ENCODE measurements at regions not wholly inside any gene's neighbourhood (a gene's known extent, or its start where the extent isn't known, plus 50 kb on each side); places are given as distances from the start of the nearest gene placed in this dataset.
"Not testable (repeated sequence)": the region's sequence is repeated elsewhere in the genome, so short reads cannot be mapped to it uniquely, and the experiment has no call there.

DNA sequence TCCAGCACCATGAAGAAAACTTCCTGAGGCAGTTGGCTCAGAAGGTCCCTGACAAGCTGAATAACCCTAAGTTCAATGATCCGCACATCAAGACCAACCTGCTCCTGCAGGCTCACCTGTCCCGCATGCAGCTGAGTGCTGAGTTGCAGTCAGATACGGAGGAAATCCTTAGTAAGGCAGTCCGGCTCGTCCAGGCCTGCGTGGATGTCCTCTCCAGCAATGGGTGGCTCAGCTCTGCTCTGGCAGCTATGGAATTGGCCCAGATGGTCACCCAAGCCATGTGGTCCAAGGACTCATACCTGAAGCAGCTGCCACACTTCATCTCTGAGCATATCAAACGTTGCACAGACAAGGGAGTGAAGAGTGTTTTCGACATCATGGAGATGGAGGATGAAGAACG lies 88.4 kb upstream of the SMURF2 start:
- no peak for DNase-seq
- TF ChIP-seq, protein P1, sequence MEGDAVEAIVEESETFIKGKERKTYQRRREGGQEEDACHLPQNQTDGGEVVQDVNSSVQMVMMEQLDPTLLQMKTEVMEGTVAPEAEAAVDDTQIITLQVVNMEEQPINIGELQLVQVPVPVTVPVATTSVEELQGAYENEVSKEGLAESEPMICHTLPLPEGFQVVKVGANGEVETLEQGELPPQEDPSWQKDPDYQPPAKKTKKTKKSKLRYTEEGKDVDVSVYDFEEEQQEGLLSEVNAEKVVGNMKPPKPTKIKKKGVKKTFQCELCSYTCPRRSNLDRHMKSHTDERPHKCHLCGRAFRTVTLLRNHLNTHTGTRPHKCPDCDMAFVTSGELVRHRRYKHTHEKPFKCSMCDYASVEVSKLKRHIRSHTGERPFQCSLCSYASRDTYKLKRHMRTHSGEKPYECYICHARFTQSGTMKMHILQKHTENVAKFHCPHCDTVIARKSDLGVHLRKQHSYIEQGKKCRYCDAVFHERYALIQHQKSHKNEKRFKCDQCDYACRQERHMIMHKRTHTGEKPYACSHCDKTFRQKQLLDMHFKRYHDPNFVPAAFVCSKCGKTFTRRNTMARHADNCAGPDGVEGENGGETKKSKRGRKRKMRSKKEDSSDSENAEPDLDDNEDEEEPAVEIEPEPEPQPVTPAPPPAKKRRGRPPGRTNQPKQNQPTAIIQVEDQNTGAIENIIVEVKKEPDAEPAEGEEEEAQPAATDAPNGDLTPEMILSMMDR (IDR thresholded peaks at IDR 0.05; ENCODE audit: unreplicated experiment), result no peak
- Mint-ChIP-seq H3K27me3 (ENCODE audit: unreplicated experiment) (no peaks in the 10 kb centered on the region), H3K36me3 (ENCODE audit: insufficient read depth, unreplicated experiment) (peaks cover 24% of the 10 kb centered on the region), H3K4me3 (ENCODE audit: low read depth, unreplicated experiment) (no peak overlapping the region), H3K9me3 (ENCODE audit: low read depth, unreplicated experiment) (no peaks in the 10 kb centered on the region), H3K4me1 (ENCODE audit: low read depth, unreplicated experiment) (no peaks in the 10 kb centered on the region), H3K27ac (ENCODE audit: unreplicated experiment) (no peak overlapping the region)
- intact Hi-C loops (cut with micrococcal nuclease; ENCODE audit: unreplicated experiment), result no loop called here
- CTCF ChIA-PET, result no interaction called here
- no TSS peak for BruUV-seq (replicated peaks)

DNA sequence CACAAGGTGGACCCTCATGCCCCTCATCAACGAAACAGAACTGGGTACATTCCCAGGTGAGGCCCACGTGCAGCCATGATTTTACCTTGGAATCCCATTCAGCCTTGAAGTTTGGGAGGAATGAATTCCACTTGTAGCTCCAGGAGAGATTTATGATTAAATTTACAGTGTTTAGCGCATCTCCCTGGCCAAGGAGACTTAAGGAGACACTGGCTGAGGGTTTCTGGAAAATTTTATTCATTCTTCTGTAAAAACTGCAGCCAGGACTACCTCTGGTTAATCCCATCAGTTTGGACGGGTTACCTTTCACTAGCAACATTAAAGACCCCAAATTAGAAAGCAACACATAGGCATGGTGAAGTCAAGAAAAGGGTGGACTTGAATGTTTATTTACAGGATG lies 87.2 kb upstream of the SMURF2 start:
- intact Hi-C loops (cut with micrococcal nuclease; ENCODE audit: unreplicated experiment), result no loop called here
- Mint-ChIP-seq H3K27ac (ENCODE audit: unreplicated experiment) (no peak overlapping the region), H3K4me3 (ENCODE audit: low read depth, unreplicated experiment) (no peak overlapping the region), H3K36me3 (ENCODE audit: insufficient read depth, unreplicated experiment) (peaks cover 24% of the 10 kb centered on the region), H3K27me3 (ENCODE audit: unreplicated experiment) (no peaks in the 10 kb centered on the region), H3K4me1 (ENCODE audit: low read depth, unreplicated experiment) (no peaks in the 10 kb centered on the region), H3K9me3 (ENCODE audit: low read depth, unreplicated experiment) (no peaks in the 10 kb centered on the region)
- DNase-seq, result no peak
- TF ChIP-seq, protein P1 (IDR thresholded peaks at IDR 0.05; ENCODE audit: unreplicated experiment), result no peak
- no TSS peak for BruUV-seq (replicated peaks)
- CTCF ChIA-PET, result no interaction called here

DNA sequence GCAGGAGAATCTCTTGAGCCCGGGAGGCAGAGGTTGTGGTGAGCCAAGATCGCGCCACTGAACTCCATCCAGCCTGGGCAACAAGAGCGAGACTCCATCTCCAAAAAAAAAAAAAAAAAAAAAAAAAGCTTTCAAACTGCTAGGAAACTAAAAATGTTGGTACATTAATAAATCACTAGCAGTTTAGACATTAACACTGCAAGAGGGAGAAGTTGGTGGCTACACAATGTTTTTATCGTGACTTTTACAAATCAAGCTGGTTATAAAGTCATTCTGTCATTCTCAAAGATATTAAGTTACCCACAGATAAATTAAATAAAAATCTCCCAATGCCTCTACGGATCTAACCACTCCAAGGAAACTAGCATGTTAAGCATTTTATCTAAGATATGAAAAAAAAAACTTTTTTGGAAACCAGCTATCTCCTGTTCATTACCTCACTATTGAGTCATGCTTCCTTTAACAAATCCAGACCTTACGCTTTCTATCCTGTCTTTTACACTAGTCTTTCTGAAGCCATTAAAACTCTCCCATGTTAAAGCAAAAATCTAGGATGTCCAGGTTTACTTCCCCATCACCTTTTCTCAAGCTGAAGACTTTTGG lies 85.9 kb upstream of the SMURF2 start:
- intact Hi-C loops (cut with micrococcal nuclease; ENCODE audit: unreplicated experiment), result no loop called here
- CTCF ChIA-PET, result no interaction called here
- H3K27me3 Mint-ChIP-seq (ENCODE audit: unreplicated experiment), result no peaks in the 10 kb centered on the region
- peaks cover 24% of the 10 kb centered on the region for H3K36me3 Mint-ChIP-seq (ENCODE audit: insufficient read depth, unreplicated experiment)
- H3K4me3 Mint-ChIP-seq (ENCODE audit: low read depth, unreplicated experiment), result no peak overlapping the region
- DNase-seq, result no peak
- TF ChIP-seq, protein P1 (IDR thresholded peaks at IDR 0.05; ENCODE audit: unreplicated experiment), result no peak
- H3K4me1 Mint-ChIP-seq (ENCODE audit: low read depth, unreplicated experiment), result no peaks in the 10 kb centered on the region
- no TSS peak for BruUV-seq (replicated peaks)
- H3K27ac Mint-ChIP-seq (ENCODE audit: unreplicated experiment), result no peak overlapping the region
- H3K9me3 Mint-ChIP-seq (ENCODE audit: low read depth, unreplicated experiment), result no peaks in the 10 kb centered on the region

DNA sequence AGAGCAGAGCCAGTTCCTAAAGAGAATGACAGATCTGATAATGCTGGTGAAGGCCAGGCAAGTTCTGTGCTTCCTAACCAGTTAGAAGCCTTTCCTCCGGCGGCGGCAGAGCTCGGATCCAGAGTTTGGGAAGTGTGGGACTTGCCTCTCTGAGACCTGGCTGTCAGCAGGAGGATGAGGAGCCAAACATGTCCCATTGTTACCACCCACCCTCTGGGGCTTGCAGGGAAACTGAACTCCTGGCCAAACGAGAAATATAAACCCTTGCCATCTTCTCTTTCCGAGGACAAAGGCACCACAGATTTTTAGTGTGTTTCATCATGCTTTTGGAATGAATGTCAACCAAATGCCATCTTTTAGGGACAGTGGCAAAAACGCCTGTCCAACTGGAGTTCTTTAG lies 80.2 kb upstream of the SMURF2 start:
- TF ChIP-seq, protein P1 (IDR thresholded peaks at IDR 0.05; ENCODE audit: unreplicated experiment), result no peak
- CTCF ChIA-PET, result interaction anchor here (0.7 kb wide), 1 partner anchor 992 kb away, joined by 3 read pairs; no protein-coding TSS in a partner anchor
- DNase-seq, result no peak
- Mint-ChIP-seq H3K4me1 (ENCODE audit: low read depth, unreplicated experiment) (no peaks in the 10 kb centered on the region), H3K27ac (ENCODE audit: unreplicated experiment) (no peak overlapping the region), H3K9me3 (ENCODE audit: low read depth, unreplicated experiment) (no peaks in the 10 kb centered on the region), H3K36me3 (ENCODE audit: insufficient read depth, unreplicated experiment) (no peaks in the 10 kb centered on the region), H3K4me3 (ENCODE audit: low read depth, unreplicated experiment) (no peak overlapping the region), H3K27me3 (ENCODE audit: unreplicated experiment) (no peaks in the 10 kb centered on the region)
- no TSS peak for BruUV-seq (replicated peaks)
- intact Hi-C loops (cut with micrococcal nuclease; ENCODE audit: unreplicated experiment), result no loop called here

DNA sequence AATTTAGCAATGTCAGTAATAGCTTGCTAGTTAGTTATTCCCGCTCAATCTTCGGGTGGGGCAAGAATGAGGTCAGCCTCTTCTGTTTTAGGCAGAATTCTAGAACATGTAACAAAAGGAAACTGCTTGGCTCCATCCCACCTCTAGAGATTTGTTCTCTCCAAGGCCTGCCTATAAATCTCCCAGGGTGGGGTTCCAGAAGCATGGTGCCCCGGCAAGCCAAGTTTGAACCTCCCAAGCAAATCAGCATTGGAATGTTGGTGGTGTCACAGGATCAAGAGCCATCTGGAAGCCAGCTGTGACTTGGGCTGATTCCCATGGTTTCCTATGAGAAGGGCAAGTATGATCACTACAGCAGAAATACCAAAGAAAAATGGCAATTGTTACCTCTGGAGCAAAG lies 79.8 kb upstream of the SMURF2 start:
- H3K4me1 Mint-ChIP-seq (ENCODE audit: low read depth, unreplicated experiment); DNase-seq; H3K4me3 Mint-ChIP-seq (ENCODE audit: low read depth, unreplicated experiment); H3K36me3 Mint-ChIP-seq (ENCODE audit: insufficient read depth, unreplicated experiment); intact Hi-C loops (cut with micrococcal nuclease; ENCODE audit: unreplicated experiment); H3K27me3 Mint-ChIP-seq (ENCODE audit: unreplicated experiment); H3K27ac Mint-ChIP-seq (ENCODE audit: unreplicated experiment); BruUV-seq (replicated peaks); H3K9me3 Mint-ChIP-seq (ENCODE audit: low read depth, unreplicated experiment); CTCF ChIA-PET: not testable (repeated sequence)

Measured in Calu3 (cell line).